GM21367 (cell line): ENCODE measurements at regions not wholly inside any gene's neighbourhood (a gene's known extent, or its start where the extent isn't known, plus 50 kb on each side); places are given as distances from the start of the nearest gene placed in this dataset.

Experiments used
- ATAC-seq: cut with Tn5 transposase; IDR thresholded peaks from one replicate; pipeline ENCODE4 v1.9.1; 2021; ENCODE audit not compliant: unreplicated experiment

DNA sequence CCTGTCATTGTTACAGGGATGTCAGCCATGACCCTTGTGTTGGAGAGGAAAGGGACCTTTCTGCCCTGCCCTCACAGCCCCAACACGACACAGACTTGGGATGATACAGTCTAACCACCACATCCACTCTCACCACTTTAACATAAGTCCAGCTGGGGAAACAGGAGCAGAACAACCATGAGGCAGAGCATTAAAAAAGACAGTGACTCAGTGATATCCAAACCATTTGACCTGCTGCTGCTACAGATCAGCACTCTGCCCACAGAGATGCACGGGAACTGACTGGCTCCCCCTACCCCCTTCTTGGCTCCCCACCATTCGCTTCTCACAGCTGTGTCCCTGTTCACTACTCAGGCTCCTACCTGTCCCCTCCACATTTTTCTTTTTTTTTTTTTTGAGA lies 458.6 kb downstream of the ZNF608 start:
- ATAC-seq: no peak

DNA sequence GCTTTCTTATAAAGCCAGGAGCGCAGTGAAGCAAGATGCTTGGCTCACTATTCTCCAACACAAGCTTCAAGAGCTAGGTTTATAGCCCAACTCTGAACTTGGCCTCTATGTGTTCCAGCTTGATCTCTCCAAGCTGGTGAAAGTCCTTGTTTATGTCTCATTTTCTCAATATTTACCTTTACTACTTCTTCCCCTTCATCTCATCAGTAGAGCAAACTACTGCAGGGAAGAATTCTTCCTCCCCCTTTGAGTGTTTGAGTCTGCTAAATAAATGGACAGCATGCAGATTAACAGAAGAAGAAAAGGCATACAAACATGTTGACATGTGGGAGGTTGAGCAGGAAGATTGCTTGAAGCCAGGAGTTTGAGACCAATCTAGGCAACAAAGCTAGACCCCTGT lies 460.7 kb downstream of the ZNF608 start:
- no peak for ATAC-seq

DNA sequence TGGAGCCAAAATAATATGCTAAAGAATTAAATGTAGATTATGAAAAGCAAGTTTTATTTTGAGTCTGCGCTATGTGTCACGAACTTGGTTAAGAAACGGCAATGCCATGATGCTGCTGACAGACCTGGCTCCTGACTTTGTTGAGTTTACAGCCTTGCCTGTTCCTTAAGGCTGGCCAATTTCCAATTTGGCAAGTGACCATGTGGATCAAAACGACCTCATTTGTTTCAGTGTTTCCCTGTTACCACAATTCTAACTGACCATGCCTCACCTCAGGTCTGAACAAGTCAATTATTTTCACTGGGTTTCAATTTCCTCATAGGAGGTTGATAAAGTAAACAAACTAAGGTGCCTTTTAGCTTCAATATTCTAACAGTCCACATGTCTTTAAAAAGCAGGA lies 461.4 kb downstream of the ZNF608 start:
- ATAC-seq: no peak

DNA sequence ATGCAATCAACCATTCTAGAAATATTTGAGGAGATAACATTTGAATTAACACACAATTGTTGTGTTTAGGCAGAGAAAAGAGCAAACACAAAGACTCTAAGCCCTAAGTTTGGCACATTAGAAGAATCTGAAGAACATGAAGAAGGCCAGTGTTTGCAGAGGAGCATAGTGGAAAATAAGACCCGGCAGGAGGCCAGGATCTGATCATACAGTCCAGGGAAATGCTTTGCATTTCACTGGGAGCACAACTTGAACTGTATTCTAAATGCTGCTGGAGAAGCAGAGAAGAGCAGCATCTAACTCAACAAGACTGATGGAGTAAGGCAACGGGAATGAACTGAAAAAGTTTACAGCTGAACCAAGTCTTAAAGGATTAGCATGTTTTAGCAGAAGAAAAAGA lies 463.4 kb downstream of the ZNF608 start:
- no peak for ATAC-seq

DNA sequence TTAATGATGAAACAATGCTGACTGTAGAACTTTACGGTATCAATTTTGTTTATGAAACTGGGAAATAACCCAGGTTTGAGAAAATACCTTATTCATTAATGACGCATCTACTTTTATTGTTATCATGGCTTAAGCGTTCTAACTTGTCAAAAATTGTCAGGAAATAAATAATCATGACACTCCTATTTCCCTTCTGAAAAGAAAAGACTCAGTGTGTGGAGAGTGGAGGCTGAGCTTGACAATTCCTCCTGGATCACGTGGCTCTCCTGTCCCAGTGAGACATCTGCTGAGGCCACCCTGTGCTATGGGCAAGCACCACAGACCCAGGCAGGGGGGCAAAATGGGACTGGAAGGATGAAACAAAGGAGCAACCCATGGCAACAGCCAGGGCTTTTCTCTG lies 466.4 kb downstream of the ZNF608 start:
- no peak for ATAC-seq

DNA sequence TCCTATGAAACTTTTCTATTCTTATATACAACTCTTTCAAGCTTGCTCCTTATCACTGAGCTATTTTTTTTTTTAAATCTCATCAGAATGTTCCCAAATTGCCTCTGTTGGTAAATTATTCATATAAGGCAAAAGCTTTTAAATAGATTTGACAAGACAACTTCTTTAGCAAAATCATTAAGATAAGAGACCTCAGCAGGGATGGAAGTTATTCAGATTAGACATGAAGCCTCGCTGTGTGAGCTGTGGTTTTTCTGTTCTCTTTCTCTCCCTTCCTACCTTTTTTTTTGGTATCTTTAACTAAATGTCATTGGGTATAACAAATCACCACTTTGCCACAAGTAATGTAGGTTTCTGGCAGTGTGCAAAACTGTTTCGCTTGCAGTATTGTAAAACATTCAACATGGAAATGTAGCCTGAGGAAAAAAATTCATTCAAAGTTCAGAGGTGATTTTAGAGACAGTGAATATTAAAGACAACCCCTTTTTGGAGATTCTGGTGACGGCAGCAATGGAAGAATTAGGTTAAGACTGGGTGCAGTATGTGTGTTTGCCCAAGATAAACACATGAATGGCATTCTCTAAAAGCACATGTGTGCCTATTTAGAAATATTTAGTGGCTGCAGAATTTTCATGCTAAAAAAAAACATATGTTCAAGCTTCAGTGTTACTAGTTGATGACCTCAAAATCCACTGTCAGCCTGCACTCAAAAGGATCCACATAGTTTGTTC lies 467.1 kb downstream of the ZNF608 start:
- ATAC-seq: no peak

DNA sequence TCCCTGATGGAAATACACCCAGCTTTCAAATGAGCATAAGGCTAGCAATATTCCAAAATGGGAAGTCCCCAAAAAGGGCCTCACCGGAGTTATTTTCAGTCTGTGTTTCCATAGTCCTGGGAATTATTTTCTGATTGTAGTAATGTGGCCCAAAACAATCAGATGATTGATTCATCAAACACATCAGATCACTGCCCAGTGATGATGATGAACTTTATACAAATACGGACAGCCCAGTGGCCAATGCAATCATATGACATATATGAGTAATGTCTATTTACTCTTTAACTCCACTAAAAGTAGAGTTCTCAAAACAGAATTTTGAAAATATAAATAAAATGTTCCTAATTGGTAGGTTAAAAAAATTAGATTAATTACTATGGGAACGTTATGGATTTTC lies 467.8 kb downstream of the ZNF608 start:
- no peak for ATAC-seq

DNA sequence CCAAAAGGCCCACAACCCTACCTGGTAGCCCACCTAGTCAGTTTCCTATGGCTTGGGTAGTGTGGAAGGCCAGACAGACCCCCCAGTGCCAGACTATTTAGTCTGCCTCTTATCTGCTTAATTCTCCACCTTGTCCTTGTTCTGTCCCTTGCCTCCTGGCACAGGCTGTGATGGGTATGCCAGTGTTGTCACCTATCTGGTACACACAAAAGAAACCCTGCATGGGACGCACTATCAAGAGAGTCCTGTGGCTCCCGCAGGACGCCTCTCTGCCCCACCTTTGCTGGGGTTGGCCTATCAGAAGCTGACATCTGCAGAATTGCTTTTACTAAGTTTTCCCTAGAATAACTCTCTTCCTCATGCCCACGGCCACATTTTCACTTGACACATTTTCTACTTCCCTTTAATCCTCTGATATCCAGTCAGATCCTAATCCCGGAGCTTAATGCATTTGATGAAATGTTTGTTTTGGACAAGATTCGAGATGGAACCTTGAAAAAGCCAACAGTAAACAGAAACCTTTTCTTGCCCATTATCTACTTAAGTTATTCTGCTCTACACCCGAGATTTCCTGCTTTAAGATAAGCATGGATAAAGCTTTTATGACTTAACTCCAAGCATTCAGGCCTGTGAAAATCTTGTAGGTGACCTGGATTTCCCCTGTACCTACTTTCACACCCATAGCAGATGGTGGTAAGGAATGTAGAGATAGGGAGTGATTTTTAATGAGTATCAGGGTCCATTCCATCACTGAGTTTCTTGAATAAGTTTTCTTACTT lies 468.5 kb downstream of the ZNF608 start:
- ATAC-seq: no peak

DNA sequence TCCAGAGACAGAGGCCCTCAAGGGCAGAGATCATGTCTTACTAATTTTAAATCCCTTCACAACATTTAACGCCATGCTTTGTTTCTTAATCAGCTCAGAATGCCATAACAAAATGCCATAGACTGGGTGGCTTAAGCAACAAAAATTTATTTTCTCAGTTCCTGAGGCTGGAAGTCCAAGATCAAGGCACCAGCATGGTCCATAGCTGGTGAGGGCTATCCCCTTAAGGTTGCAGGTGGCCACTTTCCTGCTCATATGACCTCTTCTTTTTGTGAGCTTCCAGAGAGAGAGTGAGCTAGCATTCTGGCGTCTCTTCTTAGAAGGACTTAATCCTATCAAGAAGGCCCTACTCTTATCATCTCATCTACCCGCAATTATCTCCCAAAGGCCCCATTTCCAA lies 470.3 kb downstream of the ZNF608 start:
- no peak for ATAC-seq

DNA sequence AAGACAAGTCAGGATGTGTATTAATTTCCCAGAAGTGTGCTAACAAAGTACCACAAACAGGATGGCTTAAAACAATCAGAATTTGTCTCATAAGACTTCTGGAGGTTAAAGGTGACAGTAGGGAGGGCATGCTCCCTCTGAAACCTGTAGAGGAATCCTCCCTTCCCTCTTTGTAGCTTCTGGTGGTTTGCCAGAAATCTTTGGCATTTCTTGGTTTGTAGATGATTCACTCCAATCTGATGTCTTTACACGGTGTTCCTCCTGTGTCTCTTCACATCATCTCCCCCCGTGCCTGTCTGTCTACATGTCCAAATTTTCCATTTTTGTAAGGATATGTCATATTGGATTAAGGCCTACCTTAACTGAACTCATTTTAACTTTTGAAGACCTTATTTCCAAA lies 471.5 kb downstream of the ZNF608 start:
- ATAC-seq: no peak

DNA sequence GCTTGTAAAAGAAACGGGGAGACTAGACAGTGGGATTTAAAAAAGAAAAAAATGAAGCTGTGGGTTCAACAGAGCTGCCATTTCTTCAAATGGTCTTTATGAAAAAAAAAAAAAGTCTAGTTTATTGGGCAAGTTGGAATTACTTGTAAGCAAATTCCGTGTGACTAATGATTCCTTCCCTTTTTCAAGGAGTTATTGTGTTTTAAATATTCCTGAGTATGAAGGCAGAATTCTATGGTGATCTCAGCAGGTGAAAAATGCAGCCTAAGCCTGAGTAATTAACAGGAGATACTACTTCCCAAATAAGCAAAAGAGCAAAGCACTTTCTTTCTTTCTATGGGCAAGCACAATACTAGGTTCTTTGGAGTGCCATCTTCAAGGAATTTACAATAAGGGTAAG lies 481.9 kb downstream of the ZNF608 start:
- ATAC-seq: no peak

DNA sequence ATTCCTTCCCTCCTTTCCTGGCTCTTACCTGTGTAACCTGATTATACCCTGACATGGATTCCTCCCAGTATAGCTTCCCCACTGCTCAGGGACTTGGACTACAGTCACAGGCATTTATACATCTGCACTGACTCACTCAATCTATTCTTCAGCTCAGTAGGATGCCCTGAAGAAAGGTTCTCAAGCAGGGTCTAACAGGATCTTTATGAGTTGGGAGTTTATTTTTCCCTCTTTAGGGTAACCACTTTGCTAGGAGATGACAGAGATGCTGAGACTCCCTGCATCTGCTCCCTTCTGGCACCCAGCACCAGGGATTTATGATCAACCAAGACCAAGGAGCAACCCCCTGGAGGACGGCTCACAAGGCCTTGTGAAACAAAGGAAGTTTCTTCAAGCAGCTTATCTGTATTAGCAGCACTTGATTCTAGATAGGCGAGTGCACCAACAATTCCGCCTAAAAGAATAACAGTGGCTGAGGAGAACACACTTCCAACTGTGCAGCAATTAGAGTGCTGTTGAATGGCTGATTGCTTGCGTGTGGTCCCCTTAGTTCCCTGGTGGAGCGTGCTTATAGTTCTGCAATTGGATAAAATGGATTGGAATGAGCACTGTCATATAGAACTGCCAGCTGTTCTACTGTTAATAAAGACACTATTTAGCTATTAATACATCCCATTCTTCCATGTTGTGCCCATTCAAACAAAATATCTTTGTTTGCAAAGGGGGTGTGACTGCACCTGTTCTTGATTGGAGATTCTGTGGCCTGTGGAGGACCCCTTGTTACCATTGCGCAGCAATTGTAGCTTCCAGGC lies 482.6 kb downstream of the ZNF608 start:
- no peak for ATAC-seq

DNA sequence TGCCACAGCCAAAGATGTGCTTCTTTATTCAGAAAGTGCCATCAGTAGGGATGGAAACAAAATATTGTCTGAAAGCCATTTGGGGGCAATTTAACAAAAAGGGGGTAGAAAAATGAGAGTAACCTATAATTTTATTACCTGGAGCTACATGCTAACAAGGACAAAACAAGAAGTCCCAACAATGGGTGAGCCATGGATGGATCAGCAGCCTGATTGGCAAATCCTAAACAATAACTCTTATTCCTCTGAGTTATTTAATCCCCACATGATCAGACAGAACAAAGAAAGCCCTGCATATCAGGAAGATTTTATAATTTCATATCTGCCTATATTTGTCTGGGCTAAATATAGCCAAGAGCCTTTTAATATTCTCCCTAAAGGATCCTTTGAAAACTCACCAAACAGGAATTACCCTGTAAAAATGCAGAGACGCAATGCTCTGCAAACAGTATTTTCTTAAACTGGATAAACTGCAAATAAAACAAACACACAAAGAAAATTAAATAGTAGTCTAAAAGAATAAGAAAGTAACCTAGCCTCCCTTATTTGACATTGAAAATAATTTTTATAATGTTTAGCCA lies 483.4 kb downstream of the ZNF608 start:
- no peak for ATAC-seq

DNA sequence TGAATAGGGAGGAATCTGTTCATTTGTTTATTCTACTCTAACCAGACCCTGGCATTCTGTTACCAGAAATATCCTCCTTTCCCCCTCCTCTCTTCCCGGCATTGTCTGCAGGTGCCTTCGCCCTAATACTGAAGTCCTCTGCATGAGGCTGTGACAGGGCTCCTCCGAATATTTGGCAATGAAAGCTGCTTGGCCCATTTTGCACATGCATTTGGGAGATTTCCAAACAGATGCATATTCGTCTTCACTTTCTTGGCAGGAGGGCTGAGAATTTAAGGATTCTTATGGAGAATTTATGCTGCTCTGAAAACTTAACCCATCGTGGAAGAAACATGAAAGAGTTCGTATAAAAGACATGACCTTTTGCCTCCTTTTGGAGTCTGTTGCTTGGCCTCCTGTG lies 484.0 kb downstream of the ZNF608 start:
- no peak for ATAC-seq

DNA sequence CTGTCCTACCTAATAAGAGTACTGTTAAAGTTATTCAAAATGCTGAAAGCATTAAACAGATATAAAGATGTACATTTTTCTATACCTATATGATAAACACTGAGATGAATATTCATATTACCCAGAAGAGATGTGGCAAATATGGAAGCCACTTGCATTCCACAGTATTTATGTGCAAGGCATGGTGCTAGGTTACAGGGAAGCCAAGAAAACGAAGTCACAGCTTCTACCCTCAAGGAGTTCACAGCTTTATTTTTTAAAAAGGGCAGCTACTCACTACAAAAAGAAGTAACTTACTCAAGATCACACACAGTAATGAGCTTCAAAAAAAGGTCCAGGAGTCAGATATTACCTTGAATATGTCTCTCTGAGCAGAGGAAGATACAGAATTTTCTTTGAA lies 484.6 kb downstream of the ZNF608 start:
- no peak for ATAC-seq

DNA sequence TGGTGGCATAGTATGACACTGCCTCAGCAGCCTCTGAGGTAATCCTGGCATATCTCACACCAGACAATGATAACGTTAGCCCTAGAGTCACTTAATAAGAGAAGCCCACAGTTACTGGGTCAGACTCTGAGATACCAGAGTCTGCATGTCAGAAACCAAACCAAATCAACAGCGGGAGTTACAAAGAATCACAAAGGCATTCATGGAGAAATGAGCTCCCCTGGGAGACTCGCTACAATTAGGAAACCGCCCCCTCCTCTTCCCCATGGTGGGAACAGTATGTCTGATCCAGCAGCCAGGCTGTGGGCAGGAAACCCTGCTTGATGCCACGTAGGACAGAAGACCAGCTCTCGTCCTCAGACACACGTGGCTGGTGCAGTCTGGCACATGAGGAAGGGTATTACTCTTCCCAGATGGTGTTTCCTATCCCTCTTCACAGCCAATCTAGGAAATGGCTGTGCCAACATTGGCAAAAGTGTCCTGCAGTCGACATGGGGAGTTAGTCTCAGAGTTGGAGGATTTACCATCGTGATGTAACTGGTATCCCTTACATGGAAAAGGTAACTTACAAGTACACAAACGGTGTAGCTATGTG lies 485.4 kb downstream of the ZNF608 start:
- no peak for ATAC-seq

DNA sequence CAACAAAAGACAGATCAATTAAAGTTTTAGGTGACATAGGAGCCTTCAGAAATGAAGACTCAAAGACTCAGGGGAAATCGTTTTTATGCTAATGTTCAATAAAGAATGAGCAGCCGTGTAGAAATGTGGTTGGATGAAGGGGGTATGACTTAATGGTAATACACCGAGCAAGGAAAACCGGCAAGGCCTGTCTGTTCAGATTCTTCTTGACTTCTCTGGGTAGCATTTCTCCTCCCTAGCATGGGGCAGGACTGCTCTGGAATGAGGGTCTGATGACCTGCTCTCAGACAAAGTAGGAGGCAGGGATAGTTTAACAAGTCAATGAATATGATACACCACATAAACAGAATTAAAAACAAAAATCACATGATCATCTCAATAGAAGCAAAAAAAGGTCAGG lies 487.4 kb downstream of the ZNF608 start:
- ATAC-seq: no peak

DNA sequence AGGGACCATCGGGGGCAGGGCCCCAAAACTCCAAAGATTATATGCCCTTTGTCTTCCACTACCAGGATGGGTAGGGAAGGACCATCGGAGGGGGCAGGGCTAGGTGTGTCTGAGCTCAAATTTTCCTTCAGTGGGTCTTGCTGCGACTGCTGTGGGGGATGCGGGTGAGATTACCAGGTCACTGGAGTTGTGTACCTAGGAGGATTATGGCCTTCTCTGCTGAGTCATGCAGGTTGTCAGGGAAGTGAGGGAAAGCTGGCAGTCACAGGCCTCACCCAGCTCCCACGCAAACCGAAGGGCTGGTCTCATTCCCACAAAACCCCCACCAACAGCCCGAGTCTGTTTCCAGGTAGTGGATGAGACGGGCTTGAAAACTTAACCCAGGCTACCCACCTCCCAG lies 489.4 kb downstream of the ZNF608 start:
- ATAC-seq: no peak

DNA sequence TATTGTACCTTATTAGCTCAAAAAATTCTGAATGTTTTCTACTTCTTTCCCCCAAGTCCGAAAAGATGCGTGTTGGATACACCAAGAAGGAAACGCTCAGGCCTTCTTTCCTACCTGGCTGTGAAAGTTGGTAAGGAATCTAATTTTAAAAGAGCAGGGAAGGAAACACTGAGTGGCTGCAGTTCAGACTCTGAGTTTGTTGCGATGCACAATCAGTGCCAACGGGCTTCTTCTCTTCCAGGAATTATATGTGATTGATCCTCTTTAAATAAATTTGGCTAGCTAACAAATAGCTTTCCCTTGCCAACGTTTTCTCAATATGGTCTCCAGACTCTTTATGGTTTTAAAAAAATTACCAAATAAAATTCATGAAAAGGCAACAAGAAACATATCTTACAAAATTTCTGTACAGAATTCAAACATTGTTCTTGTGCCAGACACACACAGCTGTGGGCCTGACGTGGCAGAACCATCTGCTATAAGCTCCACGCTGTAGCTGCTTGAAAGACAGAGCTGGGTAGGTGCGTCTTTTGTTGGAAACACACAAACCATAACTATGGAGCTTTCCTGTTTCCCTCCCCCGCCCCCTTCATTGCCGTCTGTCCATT lies 493.1 kb downstream of the ZNF608 start:
- ATAC-seq: no peak

DNA sequence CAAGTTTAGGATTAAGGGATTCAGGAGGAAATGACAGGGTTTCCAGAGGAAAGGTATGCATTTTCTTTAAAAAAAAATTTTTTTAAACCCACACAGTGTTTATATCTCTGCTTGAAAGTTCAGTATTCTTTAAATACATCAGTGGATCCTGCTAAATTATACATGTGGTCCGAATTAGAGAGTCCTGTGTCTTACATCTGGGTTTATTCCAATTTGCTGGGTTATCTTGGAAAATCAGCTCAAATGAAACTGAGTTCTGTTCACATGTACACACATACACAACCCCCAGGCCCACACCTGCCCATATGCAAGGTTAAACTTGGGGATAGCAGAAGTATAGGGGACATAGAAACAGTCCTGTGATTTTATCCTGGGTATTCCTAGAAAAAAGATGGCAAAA lies 493.7 kb downstream of the ZNF608 start:
- ATAC-seq: no peak

DNA sequence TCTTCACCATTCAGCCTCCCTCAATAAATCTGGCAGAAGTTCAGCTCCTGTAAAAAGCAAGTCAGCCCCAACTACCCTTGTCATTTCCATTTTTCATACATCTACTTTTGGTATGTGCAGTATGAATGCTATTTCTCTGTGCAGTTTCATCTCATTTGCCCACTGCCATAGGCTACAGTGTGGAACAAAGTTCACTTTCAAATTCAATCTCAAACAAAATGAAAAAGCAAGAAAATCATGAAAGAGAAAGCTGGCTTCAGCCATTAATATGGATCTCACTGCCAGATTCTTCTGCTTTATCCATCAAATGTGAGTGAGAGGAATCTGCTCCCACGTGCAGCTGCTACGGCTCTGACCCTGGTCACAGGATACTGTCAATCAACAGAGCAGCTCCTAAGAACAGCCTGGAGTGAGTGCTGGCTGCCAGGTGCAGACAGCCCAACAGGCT lies 494.2 kb downstream of the ZNF608 start:
- ATAC-seq: no peak
